Islet of Langerhans (tissue), 1 donor: ENCODE measurements at regions not wholly inside any gene's neighbourhood (a gene's known extent, or its start where the extent isn't known, plus 50 kb on each side); places are given as distances from the start of the nearest gene placed in this dataset.
"Not testable (repeated sequence)": the region's sequence is repeated elsewhere in the genome, so short reads cannot be mapped to it uniquely, and the experiment has no call there.

ENCODE experiments used
- FAIRE-seq: peaks from one replicate; lab custom pipeline; 2011; peaks lifted over from hg19 to GRCh38; lab: Jason Lieb, UNC

GRCh38 chr3:152667267-152667666 lies 167.7 kb upstream of the P2RY1 start:
- no peak for FAIRE-seq

- FAIRE-seq = no peak
Observed at GRCh38 chr3:152669560-152669959, 165.4 kb upstream of the P2RY1 start.

DNA sequence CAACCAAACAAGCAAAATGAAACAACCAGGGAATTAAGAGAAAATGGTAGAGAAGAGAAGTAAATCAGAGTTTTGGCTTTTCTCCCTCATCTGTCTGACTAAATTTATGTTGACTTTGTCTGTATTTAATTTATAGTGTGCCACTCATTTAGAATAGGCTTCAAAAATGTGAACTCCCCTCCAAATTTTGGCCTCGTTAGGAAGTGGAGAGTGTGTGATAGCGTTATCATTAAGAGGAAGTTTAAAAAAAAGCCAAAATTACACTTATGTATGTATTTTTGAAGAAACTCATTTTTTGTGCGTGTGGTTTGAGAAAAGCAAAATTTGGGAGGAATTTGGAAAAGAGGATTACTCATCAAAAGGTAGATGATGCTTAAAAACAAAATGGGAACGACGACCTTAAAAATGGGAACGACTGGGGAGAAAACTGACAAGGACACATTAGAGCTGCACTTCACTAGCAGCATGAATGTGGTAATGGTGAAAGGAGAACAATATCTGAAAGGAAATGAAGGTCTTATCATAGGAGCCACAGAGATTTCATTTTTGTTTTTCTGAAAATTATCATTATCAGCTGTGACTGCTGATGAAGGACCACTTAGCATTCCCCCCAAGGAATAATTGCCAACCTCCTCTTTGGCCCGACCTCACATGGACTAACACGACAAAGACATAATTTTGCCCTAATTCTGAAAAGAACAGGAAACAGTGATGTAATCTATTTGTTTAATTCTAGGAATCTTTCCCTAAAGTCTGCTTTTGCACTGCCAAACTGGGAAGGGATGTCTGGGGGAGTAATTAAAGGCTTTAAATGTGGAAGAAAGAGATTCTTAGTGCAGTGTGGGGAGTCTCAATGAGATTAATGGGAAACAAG lies 163.2 kb upstream of the P2RY1 start:
- no peak for FAIRE-seq

DNA sequence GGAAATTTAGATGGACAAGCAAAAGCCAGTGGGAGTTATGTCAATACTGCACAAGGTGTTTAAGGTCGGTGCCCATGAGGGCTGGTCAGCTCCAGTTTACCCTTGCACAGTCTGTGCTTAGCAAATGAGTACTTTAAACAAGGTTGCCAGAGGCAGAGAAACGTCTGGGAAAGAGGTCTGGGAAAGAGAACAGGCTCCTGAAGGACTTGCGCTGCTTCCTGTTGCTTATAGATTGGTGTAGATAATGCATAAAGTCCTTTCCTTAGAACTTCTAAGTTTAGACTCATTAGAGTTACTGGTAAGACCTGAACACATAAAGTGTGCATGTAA lies 162.6 kb upstream of the P2RY1 start:
- FAIRE-seq = no peak

- FAIRE-seq = no peak
Observed at GRCh38 chr3:152676810-152677379, 158.0 kb upstream of the P2RY1 start.

DNA sequence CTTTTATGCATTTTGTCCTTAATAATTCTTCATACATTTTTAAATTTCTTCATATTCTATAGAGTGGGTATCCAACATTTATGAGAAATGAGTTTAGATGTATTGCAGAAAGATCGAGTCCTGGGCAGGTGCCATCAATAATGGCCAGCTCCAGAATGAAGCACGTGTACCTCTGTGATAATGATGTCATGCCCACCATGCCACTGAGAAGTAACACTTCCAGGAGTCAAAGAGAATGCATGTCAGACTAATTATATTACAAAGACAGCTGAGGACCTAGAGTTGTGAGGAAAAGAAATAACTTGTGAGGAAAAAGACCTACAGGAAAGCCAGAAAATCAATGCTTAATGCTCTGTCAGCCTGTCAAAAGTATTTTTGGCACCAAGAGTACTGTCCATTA lies 157.4 kb upstream of the P2RY1 start:
- FAIRE-seq = no peak

DNA sequence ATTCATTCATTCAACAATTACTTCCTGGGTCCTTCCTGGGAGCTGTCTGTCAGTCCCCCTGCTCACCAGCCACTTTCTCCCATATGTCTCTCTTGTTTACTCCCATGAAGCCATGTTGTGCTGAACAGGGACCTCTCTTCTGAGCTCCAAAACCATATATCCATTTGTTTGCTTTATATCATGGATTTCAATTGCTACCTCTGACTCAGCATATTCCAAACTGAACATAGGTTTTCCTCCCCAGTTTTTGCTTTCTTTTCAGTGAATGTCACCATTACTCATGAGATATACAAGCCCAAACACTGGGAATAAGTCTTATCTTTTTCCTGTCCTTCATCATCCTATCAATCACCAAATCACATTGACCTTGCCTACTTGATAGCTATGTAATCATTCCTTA lies 152.5 kb upstream of the P2RY1 start:
- no peak for FAIRE-seq

- FAIRE-seq = no peak
Observed at GRCh38 chr3:152683521-152683999, 151.4 kb upstream of the P2RY1 start.

DNA sequence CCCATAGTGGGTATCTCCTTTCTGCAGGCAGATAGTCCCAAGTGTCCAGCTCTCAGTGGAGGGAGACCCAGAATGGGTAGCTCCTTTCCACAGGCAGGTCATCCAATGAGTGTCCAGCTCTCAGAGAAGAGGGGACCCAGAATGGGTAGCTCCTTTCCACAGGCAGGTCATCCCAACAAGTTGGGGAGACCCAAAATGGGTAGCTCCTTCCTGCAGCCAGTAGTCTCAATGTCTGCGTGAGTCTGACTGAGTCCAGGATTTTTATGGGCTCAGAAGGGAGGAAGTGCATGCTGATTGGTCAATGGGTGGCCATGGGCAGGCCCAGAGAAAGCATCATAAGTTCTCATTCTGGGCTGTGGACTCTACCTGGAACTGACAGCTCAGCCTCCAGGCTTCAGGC lies 150.7 kb upstream of the P2RY1 start:
- no peak for FAIRE-seq

DNA sequence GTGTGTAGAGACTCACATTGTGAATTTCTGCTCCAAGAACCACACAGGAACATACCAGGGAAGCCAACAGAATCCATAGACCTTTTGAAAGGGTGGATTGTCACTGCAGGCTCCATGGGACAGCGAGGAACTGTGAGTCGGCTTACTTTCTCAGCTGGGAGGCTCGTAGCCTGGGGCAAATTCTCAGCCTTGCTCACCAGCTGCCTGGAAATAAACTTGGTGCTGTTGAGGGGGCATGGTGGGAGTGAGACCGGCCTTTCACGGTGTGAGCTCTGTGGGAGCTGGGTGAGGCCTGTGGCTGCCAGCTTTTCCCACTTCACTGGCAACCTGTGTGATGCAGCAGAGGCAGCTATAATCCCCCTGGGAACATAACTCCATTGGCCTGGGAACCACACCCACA lies 146.6 kb upstream of the P2RY1 start:
- FAIRE-seq = no peak

GRCh38 chr3:152692326-152692725 lies 142.6 kb upstream of the P2RY1 start:
- FAIRE-seq = not testable (repeated sequence)

DNA sequence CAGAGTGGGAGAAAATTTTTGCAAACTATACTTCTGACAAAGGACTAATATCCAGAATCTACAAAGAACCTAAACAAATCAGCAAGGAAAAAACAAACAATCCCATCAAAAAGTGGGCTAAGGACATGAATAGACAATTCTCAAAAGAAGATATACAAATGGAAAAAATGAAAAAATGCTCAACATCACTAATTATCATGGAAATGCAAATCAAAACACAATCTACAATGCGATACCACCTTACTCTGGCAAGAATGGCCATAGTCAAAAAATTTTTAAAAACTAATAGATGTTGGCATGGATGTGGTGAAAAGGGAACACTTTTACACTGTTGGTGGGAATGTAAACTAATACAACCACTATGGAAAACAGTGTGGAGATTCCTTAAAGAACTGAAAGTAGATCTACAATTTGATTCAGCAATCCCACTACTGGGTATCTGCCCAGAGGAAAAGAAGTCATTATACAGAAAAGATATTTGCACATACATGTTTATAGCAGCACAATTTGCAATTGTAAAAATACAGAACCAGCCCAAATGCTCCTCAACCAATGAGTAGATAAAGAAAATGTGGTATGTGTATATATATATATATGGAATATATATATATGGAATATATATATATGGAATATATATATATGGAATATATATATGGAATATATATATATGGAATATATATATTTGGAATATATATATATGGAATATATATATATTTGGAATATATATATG lies 141.2 kb upstream of the P2RY1 start:
- not testable (repeated sequence) for FAIRE-seq

GRCh38 chr3:152695840-152696239 lies 139.1 kb upstream of the P2RY1 start:
- FAIRE-seq = no peak

- no peak for FAIRE-seq
Observed at GRCh38 chr3:152696962-152697361, 138.0 kb upstream of the P2RY1 start.

DNA sequence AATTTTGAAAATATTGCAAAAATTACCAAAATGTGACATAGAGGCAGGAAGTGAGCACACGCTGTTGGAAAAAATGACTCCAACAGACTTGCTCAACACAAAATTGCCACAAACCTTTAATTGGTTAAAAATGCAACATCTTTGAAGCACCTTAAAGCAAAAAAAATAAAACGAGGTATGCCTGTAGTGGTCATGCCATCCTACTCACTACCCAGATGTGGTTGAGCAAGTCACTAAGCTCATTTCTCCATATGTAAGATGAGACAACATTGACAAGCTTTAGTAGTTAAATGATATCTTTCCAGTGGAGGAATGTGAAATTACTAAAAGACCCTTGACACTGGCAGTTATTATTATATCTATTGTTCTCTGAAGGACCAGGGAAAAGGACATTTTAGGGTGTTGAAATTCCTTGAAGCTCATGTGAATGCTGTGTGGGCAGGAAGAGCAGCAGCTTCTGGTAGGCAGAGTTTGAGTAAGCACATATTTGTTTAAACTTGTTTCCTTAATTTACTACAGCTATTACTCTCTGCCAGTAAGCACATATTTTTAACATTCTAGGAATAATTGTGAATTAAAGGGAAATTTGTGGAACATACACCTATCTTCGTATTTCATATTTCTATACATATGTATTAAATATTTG lies 131.6 kb upstream of the P2RY1 start:
- FAIRE-seq = no peak

DNA sequence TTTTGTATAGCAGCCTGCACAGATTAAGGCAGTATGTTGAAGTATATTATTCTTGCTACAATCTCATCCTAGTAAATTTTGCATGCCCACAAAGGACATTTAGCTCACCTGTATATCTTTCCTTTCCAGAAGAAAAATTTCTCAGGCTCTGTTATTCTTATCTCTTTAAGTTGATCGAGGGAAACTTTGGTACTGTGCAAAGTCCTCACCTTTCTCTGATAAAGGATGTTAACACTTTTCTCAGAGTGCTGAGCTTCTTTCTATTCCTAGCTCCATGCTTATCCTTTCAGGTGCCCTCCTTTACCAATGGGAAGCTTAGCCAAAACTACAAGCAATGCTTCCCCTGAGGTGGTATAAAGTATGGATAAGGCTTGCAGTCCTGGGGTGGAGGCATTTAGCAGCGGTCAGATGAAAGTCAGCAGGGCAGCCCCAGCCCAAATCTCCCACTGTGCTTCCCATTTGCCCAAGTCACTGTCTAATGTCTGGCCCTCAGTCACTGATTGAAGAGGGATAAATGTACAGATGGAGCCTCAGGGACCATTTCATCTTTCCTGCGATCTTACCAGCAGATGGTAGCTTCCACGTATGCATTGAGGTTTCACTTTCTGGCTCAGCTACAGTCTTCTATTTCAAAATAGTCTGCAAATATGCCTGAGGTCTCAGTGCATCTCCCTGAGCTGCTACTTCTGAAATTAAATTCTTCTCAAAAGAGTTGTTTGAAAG lies 127.8 kb upstream of the P2RY1 start:
- no peak for FAIRE-seq

DNA sequence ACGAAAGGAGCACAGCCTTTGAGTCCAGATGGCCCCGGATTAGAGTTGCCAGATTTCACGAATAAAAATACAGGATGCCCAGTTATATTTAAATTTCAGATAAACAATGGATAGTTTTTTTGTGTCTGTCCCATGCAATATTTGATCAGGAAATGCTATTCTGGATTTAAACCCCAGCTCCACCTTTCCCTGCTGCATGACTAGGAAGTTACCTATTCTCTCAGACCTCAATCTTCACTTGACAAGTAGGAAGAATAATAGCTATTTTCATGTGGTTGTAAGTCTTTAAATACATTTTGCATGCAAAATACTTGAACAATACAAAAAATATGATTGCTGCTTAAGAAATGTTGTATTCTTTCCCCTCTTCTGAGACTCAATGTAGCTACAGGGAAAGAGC lies 125.3 kb upstream of the P2RY1 start:
- no peak for FAIRE-seq

DNA sequence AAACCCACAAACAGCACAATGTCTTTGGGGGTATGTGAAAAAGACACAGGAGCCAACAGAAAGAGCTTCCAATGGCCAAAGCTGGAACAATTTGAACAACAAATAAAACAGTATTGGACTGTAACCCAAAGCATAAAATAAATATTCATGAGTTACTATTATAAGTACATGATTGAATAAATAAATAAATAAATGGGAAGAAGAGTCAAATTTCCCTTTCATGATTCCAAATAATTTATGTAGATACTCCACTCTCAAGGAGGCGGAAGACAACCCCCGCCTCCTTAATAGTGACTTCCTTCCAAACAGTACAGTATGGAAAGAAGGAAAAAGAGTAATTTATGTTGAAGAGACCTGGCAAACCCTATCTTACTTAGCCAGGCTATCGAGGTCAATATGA lies 124.4 kb upstream of the P2RY1 start:
- FAIRE-seq = no peak

GRCh38 chr3:152713989-152714388 lies 120.9 kb upstream of the P2RY1 start:
- no peak for FAIRE-seq

DNA sequence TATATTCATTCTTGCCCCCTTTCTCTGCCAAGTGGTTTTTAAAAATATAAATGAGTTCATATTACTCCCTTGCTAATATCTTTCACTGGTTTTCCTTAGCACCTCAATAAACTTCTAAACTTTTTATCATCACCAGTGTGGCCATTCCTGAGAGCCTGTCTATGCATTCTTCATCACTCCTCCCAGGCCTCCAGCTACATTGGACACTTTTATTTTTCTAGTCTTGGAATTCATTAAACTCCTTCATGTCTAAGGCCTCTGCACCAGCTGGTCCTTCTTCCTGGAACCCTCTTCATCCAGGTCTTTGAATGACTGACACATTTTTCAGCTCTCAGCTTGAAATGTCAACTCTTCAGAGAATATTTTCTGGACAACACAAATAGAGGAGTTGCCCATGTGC lies 120.4 kb upstream of the P2RY1 start:
- no peak for FAIRE-seq

- FAIRE-seq = peak; percentile 64
Observed at GRCh38 chr3:152717252-152717651, 117.7 kb upstream of the P2RY1 start.

GRCh38 chr3:152718810-152719209 lies 116.1 kb upstream of the P2RY1 start:
- FAIRE-seq = no peak
